HCT116 (cell line): ENCODE measurements at regions not wholly inside any gene's neighbourhood (a gene's known extent, or its start where the extent isn't known, plus 50 kb on each side); places are given as distances from the start of the nearest gene placed in this dataset.

ENCODE experiments used
- ATAC-seq: fragments of 200-7000 bp; cut with Tn5 transposase; 2 replicates; pipeline ENCODE4 v1.9.1; 2020; ENCODE audit warnings: mild to moderate bottlenecking, moderate library complexity
- BruUV-seq: library from RNA; stranded (reverse); fragments of 400-500 nt; replicated peaks from 2 replicates; lab custom pipeline; 2021; lab: Mats Ljungman, UMichigan
- CTCF ChIA-PET: fragments of 300-600 bp; sonication (Branson Sonifier 250); formaldehyde crosslinking; loops from one replicate; lab custom pipeline; 2021; ENCODE audit warnings: antibody characterized with exemption; lab: Charles Lee
- POLR2A ChIA-PET: fragments of 300-600, 350-600 bp; sonication (Branson Sonifier 250); formaldehyde crosslinking; loops from one replicate; lab custom pipeline; 2021; ENCODE audit warnings: antibody characterized with exemption; lab: Charles Lee
- RAD21 ChIA-PET, 2 experiments: fragments of 300-600 bp; sonication (Branson Sonifier 250); formaldehyde crosslinking; loops; one replicate each; lab custom pipeline; 2023; ENCODE audit warnings: low total read pairs in 2 of 2; ENCODE audit not compliant: uncharacterized antibody in 2 of 2, unreplicated experiment in 2 of 2, low non-redundant PET in 1 of 2; lab: Charles Lee
- DNase-seq: peaks from one replicate; pipeline ENCODE4 v3.0.0-alpha.2; 2010; ENCODE audit warnings: low read depth, low spot score
- H2AFZ ChIP-seq: fragments of 200-600 bp; shearing (Covaris generic), sonication (generic); 2 replicates; pipeline ENCODE4 v1.6.1; 2017; ENCODE audit warnings: low read depth, mixed run types, mixed read lengths, antibody characterized with exemption, low read length; ENCODE audit not compliant: poor library complexity, severe bottlenecking
- H3K27ac ChIP-seq: 2 replicates; pipeline ENCODE4 v1.5.1; 2012; ENCODE audit warnings: low read depth, low read length
- H3K27me3 ChIP-seq: fragments of 200-600 bp; sonication (generic); 2 replicates; pipeline ENCODE4 v1.6.1; 2016; ENCODE audit warnings: mixed run types, low read length, mixed read lengths; ENCODE audit not compliant: insufficient read depth
- H3K36me3 ChIP-seq, 2 experiments: fragments of 200-500 bp in 1 of 2; fragments of 200-600 bp in 1 of 2; sonication (Bioruptor generic) in 1 of 2; sonication (generic) in 1 of 2; 2 replicates each; pipeline versions ENCODE4 v1.5.1 to v1.6.1; 2014 to 2016; ENCODE audit warnings: low read length in 2 of 2, inconsistent platforms in 1 of 2, mixed read lengths in 1 of 2, mixed run types in 1 of 2; ENCODE audit not compliant: insufficient read depth in 2 of 2, control insufficient read depth in 1 of 2
- H3K4me1 ChIP-seq, 2 experiments: fragments of 200-600 bp in 1 of 2; sonication (generic) in 1 of 2; 2 replicates each; pipeline versions ENCODE4 v1.5.1 to v1.6.1; 2012 to 2017; ENCODE audit warnings: low read length in 2 of 2, inconsistent platforms in 1 of 2, mild to moderate bottlenecking in 1 of 2, mixed read lengths in 1 of 2, mixed run types in 1 of 2, moderate library complexity in 1 of 2; ENCODE audit not compliant: insufficient read depth in 2 of 2, control insufficient read depth in 1 of 2
- H3K4me2 ChIP-seq: fragments of 200-600 bp; sonication (generic); 2 replicates; pipeline ENCODE4 v1.6.1; 2017; ENCODE audit warnings: mixed run types, low read length, mixed read lengths
- H3K4me3 ChIP-seq, 2 experiments: fragments of 200-600 bp in 1 of 2; sonication (generic) in 1 of 2; replicated peaks in 1 of 2; 2 replicates each; pipeline ENCODE4 v1.5.1; 2011 to 2016; ENCODE audit warnings: low read length in 2 of 2, control low read depth in 1 of 2, low read depth in 1 of 2, mild to moderate bottlenecking in 1 of 2, mixed read lengths in 1 of 2, mixed run types in 1 of 2
- H3K79me2 ChIP-seq: fragments of 200-600 bp; sonication (generic); 2 replicates; pipeline ENCODE4 v1.6.1; 2017; ENCODE audit warnings: mild to moderate bottlenecking, mixed run types, low read length, moderate library complexity, mixed read lengths; ENCODE audit not compliant: insufficient read depth
- H3K9ac ChIP-seq: fragments of 200-600 bp; sonication (generic); 2 replicates; pipeline ENCODE4 v1.6.1; 2016; ENCODE audit warnings: low read length, mixed read lengths
- H3K9me2 ChIP-seq: fragments of 200-600 bp; sonication (generic), shearing (Covaris generic); 2 replicates; pipeline ENCODE4 v1.6.1; 2017; ENCODE audit warnings: mixed run types, mild to moderate bottlenecking, moderate library complexity; ENCODE audit not compliant: insufficient read depth
- H3K9me3 ChIP-seq, 2 experiments: fragments of 200-500 bp in 1 of 2; fragments of 200-600 bp in 1 of 2; sonication (Bioruptor generic) in 1 of 2; sonication (generic) in 1 of 2; 2 replicates each; pipeline ENCODE4 v1.6.1; 2014 to 2017; ENCODE audit warnings: low read length in 2 of 2, mixed read lengths in 2 of 2, inconsistent platforms in 1 of 2, low read depth in 1 of 2, mild to moderate bottlenecking in 1 of 2, mixed run types in 1 of 2, moderate library complexity in 1 of 2; ENCODE audit not compliant: control insufficient read depth in 1 of 2, insufficient read depth in 1 of 2
- H4K20me1 ChIP-seq: fragments of 200-600 bp; sonication (generic), shearing (Covaris generic); 2 replicates; pipeline ENCODE4 v1.6.1; 2017; ENCODE audit warnings: mixed run types, mild to moderate bottlenecking, moderate library complexity; ENCODE audit not compliant: insufficient read depth
- EZH2phosphoT487 ChIP-seq: fragments of 200-600 bp; IDR thresholded peaks from 2 replicates; pipeline ENCODE4 v1.6.1; 2018; ENCODE audit warnings: antibody characterized with exemption, borderline replicate concordance
- FOSL1 ChIP-seq: IDR thresholded peaks from 2 replicates; pipeline ENCODE4 v1.6.1; 2012; ENCODE audit warnings: low read depth
- JUND ChIP-seq: IDR thresholded peaks from 2 replicates; pipeline ENCODE4 v1.6.1; 2012
- POLR2A ChIP-seq: IDR thresholded peaks from 2 replicates; pipeline ENCODE4 v1.7.0; 2011; ENCODE audit warnings: borderline replicate concordance; ENCODE audit not compliant: insufficient read depth, insufficient read length; ENCODE audit errors: extremely low read depth
- SIN3A ChIP-seq: IDR thresholded peaks from 2 replicates; pipeline ENCODE4 v1.6.1; 2012; ENCODE audit warnings: low read depth
- SP1 ChIP-seq: IDR thresholded peaks from 2 replicates; pipeline ENCODE4 v1.6.1; 2012; ENCODE audit warnings: low read depth
- TCF7L2 ChIP-seq: IDR thresholded peaks from 2 replicates; pipeline ENCODE4 v1.7.0; 2011; ENCODE audit warnings: borderline replicate concordance, inconsistent platforms; ENCODE audit not compliant: insufficient read depth, insufficient read length; ENCODE audit errors: extremely low read depth
- ZFX ChIP-seq: fragments of 450-650 bp; IDR thresholded peaks from 2 replicates; pipeline ENCODE4 v1.6.1; 2017
- intact Hi-C: fragments of 100-400 bp; cut with micrococcal nuclease; formaldehyde crosslinking; loops from 2 replicates; pipeline ENCODE4 v1.10.0; 2022

DNA sequence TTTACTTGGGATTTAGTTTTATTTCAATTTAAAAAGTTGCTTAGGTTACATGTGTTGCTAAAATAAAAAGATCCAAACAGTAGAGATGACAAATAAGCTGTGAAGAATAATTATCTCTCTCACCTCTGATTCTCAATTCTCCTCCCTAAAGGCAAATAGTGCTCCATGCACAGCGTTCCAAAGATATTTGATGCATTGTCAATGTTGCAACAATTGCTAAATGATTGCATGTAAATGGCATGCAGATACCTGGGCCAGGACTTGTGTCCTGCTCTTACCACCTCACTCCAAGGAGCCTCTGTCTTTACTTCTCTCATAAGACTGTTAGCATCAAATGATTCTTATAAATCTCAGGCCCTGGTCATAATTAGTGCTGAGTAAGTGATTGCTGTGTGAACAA, 217.7 kb downstream of the SEC23IP start:
- no peaks in the 10 kb centered on the region for H3K9me3 ChIP-seq
- H3K4me2 ChIP-seq = no peak overlapping the region
- intact Hi-C loops = no loop called here
- H3K9me2 ChIP-seq = no peaks in the 10 kb centered on the region
- H3K27me3 ChIP-seq = peaks cover 63% of the 10 kb centered on the region
- no TSS peak for BruUV-seq
- H3K9ac ChIP-seq = no peak overlapping the region
- no peak overlapping the region for H3K27ac ChIP-seq
- H3K4me3 ChIP-seq = no peak overlapping the region
- no peaks in the 10 kb centered on the region for H3K79me2 ChIP-seq
- H2AFZ ChIP-seq = no peak overlapping the region
- no peaks in the 10 kb centered on the region for H3K36me3 ChIP-seq
- POLR2A ChIA-PET = no interaction called here
- CTCF ChIA-PET = no interaction called here
- no peaks in the 10 kb centered on the region for H3K4me1 ChIP-seq
- H4K20me1 ChIP-seq = no peaks in the 10 kb centered on the region
- ATAC-seq (no peak), DNase-seq (no peak)
- TF ChIP-seq TCF7L2 = no peak
- TF ChIP-seq POLR2A = no peak
- TF ChIP-seq JUND = no peak
- no peak for TF ChIP-seq SP1
- no peak for TF ChIP-seq EZH2phosphoT487
- RAD21 ChIA-PET = no interaction called here

DNA sequence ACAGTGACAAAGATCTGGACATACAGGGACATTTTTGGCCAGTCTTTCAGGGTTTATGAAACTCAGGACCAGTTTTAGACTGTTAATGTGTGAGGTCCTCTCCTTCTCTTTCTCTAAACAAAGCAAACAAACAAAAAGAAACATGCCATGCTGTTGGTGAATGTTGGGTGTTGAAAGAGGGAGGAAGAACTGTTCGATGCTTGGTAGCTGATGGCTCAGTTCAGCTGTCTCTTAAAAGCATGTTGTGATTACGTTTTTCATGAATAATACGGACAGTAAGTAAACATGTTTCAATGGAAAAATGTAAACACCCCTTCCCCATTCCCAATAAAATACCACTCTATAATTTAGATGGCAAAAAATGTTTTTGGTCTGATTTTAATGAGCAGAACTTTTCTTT, 219.1 kb downstream of the SEC23IP start:
- Histone ChIP-seq H3K27me3 (peaks cover 64% of the 10 kb centered on the region), H3K36me3 (no peaks in the 10 kb centered on the region), H2AFZ (no peak overlapping the region), H3K4me1 (no peaks in the 10 kb centered on the region), H3K79me2 (no peaks in the 10 kb centered on the region), H3K4me3 (no peak overlapping the region), H3K9me2 (no peaks in the 10 kb centered on the region), H3K27ac (no peak overlapping the region), H3K4me2 (no peak overlapping the region), H3K9me3 (no peaks in the 10 kb centered on the region), H4K20me1 (no peaks in the 10 kb centered on the region), H3K9ac (no peak overlapping the region)
- ATAC-seq = no peak
- TF ChIP-seq ZFX (no peak), SIN3A (no peak), FOSL1 (no peak)
- ChIA-PET CTCF (no interaction called here), RAD21 (no interaction called here), POLR2A (no interaction called here)
- BruUV-seq = no TSS peak
- intact Hi-C loops = no loop called here
- DNase-seq = no peak
